GM19372 (cell line): ENCODE measurements at regions not wholly inside any gene's neighbourhood (a gene's known extent, or its start where the extent isn't known, plus 50 kb on each side); places are given as distances from the start of the nearest gene placed in this dataset.

ENCODE experiments used
- ATAC-seq: cut with Tn5 transposase; IDR thresholded peaks from one replicate; pipeline ENCODE4 v1.9.1; 2021; ENCODE audit warnings: mild to moderate bottlenecking, low read depth, moderate library complexity; ENCODE audit not compliant: unreplicated experiment

DNA sequence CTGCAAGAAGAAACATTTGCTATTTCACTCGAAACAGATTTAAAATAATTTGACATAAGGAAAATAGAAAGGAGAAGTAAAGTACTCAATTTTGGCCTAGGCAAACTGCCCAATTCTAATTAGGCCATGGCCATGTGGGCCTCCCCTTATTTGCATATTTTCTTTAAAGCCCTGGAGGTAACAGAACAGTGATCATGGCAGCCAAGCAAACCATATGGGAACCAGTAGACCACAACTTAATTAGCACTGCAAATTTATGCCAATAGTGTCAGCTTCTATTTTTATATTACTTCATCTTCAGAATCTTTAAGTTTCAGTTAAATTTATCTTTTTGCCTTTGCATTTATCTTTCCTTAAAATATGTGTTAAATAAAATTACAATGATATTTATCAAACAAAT is 63.3 kb upstream of the THSD7A start:
- no peak for ATAC-seq

DNA sequence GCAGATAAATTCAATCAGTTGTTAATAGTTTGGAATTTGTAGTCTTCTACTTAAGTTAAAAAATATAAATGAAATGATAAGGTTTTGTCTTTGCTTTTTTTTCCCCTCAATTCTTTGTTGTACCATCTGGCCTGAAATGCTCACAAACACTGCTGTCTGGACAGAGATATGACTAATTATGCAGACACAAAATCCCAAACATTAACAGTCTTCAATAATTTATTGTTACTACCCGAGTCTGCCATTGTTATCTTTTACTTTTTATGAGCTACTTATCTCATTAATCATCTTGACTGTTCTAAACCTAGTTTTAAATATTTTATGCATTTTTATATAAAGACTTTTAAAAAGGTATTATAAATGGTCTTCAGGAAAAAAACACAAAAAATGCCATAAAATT is 64.7 kb upstream of the THSD7A start:
- ATAC-seq, result no peak

DNA sequence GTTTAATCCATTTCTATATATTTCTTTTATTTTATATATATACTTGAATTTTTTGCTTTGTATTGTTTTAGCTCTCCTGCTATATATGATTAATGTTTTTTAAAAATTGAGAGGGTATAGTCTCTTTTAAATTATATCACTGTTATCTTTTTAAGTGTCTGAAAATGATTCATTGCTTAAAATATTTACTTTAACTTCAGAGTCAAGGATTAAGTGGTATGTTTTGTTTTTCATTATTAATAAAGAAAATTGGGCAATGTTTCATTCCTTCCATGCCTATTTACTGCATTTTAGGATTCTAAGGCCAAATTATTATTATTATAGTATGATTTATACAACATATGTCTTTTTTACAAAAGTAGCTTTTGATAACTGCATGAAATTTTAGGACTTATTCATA is 67.2 kb upstream of the THSD7A start:
- ATAC-seq, result no peak

DNA sequence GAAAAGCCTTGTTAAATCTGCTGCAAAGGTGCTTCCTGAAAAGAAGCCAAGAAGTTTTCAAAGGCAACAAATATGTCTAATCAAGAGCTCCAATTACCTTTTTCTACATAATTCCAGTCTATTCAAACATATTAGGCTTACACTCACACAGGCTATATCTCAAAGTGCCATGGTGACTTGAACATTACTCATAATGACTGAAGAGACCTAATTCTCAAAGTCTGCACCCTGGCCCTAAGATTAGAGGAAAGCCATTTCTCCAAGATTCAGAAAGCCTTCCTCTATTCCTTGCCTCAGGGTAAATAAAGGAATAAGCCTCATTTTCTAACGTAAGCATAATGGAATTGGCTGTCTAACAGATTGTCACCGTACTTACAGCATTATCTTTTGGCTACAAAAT is 78.3 kb upstream of the THSD7A start:
- no peak for ATAC-seq

DNA sequence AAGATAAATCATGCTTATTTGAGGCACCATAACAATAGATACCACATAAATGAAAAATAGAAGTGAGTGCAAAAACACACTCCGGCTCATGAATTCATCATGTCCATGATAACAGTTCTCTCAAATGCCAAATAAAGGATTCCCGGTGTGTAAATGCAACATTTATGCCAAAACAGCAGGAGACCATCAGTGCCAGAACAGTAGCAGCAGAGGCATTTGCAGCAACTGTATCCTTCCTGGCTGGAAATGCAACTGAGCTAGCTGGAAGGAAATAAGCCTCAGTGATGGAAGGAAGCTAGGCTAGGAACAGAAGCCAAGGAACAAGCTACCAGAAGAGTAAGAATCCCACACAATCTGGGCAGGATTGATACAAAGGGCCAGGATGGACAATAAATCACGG is 79.9 kb upstream of the THSD7A start:
- ATAC-seq, result no peak

DNA sequence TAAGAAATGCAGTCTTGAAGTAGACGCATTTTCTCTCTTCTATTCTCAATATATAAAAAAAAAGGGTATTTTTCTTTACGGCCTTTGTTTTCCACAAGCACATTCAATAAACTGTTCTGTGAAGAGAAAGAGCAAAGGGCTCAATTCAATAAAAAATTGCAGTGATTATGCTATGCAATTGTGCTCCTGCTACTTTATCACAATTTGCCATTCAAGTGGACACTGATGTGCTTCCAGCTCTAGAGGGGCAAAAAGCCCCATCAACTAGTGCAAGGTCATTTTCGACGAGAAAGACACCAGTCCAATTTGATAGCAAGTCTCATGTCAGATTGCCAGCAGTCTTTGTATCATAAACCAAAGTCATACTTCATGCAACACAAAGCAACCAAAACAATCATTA is 82.6 kb upstream of the THSD7A start:
- ATAC-seq, result no peak

DNA sequence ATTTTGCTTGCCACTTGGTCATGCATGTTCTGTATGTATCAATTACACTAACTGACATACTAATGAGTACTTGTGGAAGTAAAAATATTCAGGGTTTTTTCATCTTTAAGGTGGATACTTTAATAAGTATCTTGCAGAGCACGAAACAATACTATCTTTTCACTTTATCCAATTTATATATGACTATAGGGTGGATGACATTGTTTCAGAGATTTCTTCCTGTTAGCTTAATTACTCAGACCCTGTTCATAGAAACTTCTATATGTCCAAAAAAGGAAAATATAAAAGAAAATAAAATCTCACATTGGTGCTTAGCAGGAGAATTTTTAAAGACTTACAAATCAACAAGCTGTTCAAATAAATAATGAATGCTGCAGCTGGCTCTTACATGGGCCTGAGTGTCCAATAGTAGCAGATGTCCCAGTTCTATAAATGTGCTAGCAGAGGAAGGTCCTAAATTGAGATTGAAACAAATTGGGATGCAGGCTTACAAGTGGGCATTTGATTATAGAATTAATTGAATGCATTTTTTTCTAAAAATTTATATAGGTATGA is 91.5 kb upstream of the THSD7A start:
- ATAC-seq, result no peak

DNA sequence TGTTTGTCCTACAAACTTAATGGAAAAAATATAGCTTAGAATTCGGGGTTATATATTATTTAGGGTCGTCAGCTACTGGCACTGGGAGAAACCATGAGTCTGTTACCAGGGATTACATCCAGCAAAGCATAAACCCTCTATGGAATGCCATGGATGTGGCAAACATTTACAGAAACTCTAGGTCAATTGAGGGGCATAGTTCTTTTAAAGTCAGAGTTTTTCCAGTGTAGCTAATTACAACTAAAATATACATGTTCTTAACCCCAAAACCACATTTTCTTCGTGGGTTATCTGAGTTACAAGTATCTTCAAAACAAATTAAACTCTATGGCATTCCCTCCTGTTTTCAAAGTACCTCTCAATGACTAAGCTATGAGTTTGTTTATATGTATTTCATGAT is 99.3 kb upstream of the THSD7A start:
- ATAC-seq, result no peak

DNA sequence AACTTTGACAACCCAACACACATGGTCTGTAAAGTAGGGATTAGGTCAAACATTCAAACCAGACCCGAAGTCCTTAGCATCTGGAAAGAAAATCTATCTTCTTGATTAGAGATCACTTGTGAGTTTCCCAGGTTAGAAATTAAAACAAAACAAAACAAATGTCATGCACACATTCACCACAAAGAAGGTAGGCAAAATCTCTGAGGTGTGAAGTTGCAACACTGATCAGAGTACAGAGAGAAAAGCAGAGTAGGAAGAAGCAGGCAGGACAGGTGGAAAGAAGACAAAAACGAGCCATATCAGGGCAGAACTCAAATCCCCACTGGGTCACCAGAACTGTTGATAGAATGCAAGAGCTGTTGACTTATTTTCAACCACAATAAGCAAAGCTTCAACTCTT is 102.8 kb upstream of the THSD7A start:
- no peak for ATAC-seq

DNA sequence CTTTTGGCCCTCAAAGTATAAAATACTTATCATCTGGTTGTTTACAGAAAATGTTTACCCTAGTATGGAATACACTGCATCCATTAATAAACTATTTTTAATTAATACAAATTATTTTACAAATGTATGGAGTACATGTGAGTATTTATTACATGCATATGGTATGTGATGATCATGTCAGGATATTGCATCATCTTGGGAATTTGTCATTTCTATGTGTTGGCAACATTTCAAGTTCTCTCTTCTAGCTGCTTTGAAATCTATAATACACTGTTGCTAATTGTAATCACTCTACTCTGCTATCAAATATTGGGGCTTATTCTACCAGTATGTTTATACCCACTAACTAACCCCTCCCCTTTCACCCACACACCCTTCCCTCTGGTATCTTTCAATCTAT is 103.9 kb upstream of the THSD7A start:
- no peak for ATAC-seq

DNA sequence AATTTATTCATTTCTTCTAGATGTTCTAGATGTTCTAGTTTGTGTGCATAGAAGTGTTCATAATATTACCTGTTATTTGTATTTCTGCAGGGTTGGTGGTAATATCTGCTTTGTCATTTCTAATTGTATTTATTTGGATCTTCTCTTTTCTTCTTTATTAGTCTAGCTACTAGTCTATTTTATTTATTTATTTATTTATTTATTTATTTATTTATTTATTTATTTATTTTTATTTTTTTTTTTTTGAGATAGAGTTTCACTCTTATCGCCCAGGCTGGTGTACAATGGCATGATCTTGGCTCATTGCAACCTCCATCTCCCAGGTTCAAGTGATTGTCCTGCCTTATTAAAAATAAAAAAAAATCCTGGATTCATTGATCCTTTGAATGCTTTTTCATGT is 114.8 kb upstream of the THSD7A start:
- no peak for ATAC-seq

DNA sequence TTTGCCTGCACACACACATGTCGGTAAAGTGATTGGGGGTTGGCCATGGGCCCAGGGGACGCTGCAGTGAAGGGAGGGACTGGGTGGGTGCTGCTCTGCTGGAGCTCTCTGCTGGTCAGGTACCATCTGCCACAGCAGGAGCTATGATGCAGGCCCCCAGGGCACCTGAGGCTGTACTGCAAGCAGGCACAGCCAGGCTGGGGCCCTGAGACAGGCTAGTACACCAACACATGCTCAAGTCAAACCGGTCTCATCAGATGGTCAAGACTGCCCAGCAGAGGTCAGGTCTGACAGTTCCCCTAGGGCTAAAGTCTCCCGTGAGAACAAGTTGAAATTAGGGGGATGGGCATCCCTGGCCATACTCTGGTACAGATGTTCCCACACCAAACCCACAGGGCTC is 118.3 kb upstream of the THSD7A start:
- ATAC-seq, result no peak

DNA sequence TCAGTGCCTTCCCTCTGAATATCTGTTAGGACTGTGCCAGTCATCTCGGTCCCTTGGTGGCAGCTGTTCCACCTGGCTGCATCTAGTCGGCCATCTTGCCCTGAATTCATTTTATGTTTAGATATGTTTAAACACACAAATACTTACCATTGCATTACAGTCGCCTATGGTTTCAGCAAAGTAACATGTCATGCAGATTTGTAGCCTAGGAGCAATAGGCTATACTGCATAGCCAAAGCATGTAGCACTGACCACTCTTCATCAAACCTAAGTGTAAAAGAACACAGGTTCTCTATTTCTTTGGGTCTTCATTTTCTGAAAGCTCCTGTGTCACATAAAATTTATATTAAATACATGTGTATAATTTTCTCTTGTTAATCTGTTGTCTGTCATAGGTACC is 118.9 kb upstream of the THSD7A start:
- no peak for ATAC-seq

DNA sequence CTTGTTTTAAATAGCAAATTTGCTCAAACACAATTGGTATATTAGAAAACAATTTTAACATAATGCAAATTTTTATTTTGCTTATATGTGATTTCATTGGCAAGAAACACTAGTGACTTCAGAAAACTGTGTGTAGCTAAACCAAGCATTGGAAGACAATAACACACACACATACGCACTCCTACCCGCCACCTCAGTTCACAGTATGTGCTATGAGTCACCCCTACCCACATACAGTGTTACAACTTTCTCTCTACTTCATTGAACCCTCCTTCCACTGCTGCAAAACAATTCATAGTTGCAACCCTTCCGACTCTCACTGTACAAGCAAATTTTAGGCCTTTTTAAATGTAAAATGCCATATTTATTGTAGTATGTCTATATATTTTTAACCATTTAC is 119.9 kb upstream of the THSD7A start:
- no peak for ATAC-seq

DNA sequence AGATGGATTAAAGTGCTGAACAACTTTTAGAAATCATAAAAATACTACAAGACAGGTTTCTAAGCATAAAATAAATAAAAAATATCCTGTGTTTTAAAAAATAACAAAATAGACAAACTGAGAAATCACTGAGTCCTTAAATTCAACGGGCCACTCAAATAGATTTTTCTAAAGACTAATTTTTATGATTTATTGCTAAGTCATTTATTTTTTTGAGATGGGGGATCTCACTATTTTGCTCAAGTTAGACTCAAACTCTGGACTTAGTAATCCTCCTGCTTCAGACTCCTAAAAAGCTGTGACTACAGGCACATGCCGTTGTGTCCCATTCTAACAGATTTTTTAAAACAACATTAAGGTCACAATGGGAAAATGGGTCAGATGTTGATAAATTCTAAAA is 121.0 kb upstream of the THSD7A start:
- ATAC-seq, result no peak

DNA sequence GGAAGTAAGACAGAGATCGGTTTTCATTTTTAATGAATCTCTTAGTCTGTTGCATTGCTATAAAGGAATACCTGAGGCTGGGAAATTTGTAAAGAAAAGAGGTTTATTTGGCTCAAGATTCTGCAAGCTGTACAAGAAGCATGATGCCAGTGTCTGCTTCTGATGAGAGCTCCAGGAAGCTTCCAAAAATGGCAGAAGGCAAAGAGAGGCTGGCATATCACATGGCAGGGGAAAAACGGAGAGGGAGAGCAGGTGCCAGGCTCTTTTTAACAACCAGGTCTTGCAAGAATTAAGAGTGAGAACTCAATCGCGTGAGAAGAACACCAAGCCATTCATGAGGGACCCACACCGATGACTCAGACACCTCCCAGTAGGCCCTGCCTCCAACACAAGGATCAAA is 125.0 kb upstream of the THSD7A start:
- no peak for ATAC-seq

DNA sequence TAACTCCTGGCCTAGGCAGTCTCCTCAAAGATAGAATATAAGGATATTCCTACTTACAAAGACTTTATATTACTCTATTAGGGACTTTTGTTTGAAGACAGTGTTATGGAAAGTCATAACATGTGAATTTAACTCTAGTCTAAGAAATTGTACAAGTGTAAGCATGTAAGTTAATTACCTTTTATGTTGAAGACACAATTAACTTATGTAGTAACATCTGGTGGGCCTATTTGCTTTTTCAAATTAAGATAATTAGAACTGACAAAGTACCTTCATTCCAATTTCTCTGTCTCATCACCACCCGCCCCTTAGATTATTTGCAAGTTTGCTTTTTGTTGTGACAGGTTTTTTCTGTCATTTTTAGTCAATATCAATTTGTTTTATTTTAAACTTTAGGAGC is 126.0 kb upstream of the THSD7A start:
- no peak for ATAC-seq

DNA sequence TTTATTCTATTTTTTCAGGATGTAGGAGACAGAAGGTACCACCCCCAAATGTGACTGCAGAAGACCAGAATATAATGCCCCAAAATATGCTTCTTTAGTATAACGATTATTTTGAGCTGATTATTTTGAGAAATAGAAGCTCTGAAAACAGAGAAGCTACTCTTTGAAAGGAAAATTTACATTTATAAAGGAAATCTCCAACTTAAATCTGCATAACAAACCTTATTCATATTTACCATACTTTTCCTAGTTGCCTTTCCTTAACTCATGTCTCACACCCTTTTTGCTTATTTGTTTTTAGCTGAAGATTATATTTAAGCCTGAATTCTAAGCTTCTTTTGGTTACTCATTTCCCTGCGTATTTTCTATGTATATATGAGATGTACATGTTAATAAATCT is 127.1 kb upstream of the THSD7A start:
- ATAC-seq, result no peak

DNA sequence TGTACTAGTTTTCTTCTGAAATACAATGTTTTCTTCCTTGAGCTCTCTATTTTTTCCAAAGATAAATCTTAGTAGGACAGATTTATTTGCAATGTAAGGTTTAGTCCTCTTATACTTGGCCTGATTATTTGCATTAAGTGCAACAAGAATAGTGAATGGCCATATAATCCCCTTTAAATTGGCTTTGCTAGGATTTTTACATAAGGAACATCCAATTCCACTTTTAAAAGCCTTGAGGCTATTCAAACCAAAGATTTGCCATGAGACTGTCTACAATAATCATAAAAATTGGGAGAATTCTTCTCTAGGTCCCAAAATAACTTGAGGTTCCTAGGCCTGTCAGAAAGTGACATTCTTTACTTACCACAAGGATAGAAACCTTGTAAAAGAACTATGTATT is 128.6 kb upstream of the THSD7A start:
- no peak for ATAC-seq

DNA sequence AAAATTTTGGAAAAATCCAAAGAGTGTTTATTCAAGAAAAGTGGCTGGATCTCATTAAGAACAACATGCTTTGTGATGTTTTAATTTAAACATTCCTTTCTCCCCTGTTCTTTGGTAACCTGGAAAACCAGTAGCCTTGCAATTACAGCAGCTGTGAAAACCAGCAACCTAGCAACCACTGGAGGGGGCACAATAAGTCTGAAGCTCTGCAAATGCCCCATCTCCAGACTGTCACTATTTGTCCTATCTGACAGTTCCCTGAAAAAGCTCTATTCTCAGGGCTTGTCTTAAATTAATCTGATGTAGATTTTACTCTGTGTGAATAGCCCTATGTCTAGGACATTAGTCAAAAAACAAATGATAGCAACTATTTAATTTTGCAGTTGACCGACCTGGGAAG is 137.6 kb upstream of the THSD7A start:
- no peak for ATAC-seq

DNA sequence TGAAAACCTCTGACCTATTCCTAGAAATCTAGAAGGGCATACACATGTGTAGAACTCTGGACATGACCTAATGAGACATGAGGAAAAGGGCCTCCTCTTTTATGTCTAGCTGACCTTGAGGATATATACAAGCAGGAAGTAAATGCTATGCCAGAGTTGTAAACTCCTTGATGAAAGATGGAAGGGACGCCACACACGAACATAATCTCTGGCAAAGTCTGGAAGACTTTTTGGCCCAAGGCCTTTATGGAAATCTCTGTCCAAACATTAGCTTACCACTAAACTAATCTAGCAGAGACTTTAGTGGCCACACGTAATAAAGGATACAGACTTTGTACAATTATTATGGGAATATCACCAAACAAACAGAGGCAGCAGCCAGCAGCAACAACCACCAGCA is 138.1 kb upstream of the THSD7A start:
- ATAC-seq, result no peak

DNA sequence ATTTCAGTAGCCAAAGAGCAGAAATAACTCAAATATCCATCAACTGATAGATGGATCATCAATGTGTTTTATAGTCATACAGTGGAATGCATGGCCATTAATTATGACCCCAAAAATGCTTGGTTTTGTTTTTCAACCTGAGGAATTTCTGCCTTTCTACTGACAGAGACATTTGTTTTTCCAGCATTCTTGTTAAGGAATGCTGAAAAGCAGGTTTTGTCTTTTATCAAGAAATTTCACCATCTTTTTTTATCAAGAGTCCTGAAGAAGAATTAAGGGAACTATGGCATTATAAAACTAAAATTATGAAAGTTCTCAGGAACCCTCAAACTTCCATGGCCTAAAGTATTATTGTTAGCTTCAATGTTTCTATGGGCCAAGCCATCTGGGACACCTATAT is 153.4 kb upstream of the THSD7A start:
- no peak for ATAC-seq

DNA sequence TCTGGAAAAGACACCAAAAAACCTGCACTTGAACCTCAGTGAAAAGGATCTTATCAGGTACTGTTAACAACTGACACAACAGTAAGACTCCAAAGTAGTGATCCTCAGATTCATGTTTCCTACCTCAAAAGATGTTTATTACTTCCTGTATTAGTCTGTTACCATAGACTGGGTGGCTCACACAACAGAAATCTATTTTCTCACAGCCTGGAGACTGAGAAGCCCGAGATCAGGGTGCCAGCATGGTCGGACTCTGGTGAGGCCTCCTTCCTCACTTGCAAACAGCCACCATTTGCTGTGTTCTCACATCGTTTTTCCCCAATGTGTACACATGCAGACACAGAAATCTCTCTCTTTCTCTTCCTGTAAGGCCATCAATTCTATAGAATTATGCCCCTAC is 154.0 kb upstream of the THSD7A start:
- ATAC-seq, result no peak
